ENCODE measurements at regions not wholly inside any gene's neighbourhood (a gene's known extent, or its start where the extent isn't known, plus 50 kb on each side); places are given as distances from the start of the nearest gene placed in this dataset.

- TF ChIP-seq EZH2 (IDR thresholded peaks at IDR 0.05; ENCODE audit: insufficient read depth, poor library complexity, severe bottlenecking) (no peak), EZH2phosphoT487 (IDR thresholded peaks at IDR 0.05; ENCODE audit: insufficient read depth, low read depth) (no peak)
These were observed 191.4 kb upstream of the RORA start for GRCh38 chr15:61420546-61420945.
